GM12865 (cell line): ENCODE measurements at regions not wholly inside any gene's neighbourhood (a gene's known extent, or its start where the extent isn't known, plus 50 kb on each side); places are given as distances from the start of the nearest gene placed in this dataset.
"Not testable (repeated sequence)": the region's sequence is repeated elsewhere in the genome, so short reads cannot be mapped to it uniquely, and the experiment has no call there.

Source experiments
- DNase-seq: peaks from one replicate; pipeline ENCODE4 v3.0.0; 2010; ENCODE audit warnings: low read depth
- H3K4me3 ChIP-seq: 2 replicates; pipeline ENCODE4 v1.5.1; 2011; ENCODE audit warnings: mild to moderate bottlenecking, low read depth, low read length, control low read depth
- TF ChIP-seq, protein P1 (sequence below): IDR thresholded peaks from 2 replicates; pipeline ENCODE4 v1.5.1; 2011; ENCODE audit warnings: low read length, control low read depth, low read depth, inconsistent platforms; ENCODE audit not compliant: insufficient read depth; ENCODE audit errors: missing control alignments

DNA sequence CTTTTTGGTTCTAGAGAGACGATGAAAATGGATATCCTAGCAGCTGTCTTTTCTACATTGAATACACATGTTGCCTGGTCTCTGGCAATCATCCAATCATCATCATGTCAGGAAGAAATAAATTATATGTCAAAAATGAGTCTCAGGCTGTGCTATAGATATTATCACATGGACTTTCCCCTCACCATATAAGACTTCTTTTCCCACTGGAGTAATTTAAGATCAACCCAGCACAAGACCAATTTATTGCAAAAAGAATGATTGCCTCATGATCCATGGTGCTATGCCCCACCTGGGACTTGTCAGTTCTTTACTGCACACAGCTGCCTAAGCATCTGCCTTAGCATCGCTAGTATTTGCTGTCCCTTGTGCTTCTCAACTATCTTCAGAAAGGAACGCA, 783.7 kb upstream of the TMEFF2 start:
- DNase-seq, result no peak
- H3K4me3 ChIP-seq, result no peak overlapping the region
- TF ChIP-seq, protein P1, sequence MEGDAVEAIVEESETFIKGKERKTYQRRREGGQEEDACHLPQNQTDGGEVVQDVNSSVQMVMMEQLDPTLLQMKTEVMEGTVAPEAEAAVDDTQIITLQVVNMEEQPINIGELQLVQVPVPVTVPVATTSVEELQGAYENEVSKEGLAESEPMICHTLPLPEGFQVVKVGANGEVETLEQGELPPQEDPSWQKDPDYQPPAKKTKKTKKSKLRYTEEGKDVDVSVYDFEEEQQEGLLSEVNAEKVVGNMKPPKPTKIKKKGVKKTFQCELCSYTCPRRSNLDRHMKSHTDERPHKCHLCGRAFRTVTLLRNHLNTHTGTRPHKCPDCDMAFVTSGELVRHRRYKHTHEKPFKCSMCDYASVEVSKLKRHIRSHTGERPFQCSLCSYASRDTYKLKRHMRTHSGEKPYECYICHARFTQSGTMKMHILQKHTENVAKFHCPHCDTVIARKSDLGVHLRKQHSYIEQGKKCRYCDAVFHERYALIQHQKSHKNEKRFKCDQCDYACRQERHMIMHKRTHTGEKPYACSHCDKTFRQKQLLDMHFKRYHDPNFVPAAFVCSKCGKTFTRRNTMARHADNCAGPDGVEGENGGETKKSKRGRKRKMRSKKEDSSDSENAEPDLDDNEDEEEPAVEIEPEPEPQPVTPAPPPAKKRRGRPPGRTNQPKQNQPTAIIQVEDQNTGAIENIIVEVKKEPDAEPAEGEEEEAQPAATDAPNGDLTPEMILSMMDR, result no peak

DNA sequence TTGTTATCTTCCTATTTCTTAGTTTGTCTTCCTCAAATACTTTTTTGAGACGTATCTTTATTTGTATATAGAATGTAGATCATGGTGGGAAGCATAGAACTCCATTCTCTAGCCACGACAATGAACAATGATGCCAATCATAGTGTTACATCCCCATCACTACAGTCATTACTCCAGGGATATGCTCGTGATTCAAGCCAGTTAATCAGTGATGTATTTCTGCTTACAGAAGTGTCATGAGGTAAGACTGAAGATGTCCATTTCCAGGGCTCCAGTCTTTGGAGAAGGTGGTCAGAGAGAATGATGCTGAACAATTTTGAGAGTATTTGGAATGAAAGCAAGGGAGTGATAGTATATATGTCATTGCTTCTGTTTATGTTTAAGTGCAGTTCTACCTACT, 777.2 kb upstream of the TMEFF2 start:
- TF ChIP-seq, protein P1, result no peak
- no peak for DNase-seq
- no peak overlapping the region for H3K4me3 ChIP-seq

DNA sequence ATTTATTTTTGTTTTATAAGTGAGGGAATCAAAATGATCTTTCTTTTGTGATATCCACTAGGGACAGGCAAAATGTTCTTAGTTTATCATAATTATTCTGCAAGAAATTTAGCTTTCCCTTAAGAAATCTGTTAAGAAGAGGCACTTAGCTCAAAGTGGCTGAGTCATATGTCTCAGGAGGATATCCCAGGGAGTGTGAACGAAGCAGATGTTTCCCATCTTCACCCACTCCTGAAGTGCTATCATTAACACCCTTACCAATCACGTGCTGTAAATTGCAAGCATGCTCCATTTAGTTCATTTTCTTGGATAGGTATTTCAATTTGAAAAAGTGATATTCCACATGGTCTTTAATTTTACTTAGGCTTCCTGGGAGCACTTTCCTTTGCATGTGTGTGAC, 774.3 kb upstream of the TMEFF2 start:
- no peak for DNase-seq
- TF ChIP-seq, protein P1, result no peak
- H3K4me3 ChIP-seq, result no peak overlapping the region

DNA sequence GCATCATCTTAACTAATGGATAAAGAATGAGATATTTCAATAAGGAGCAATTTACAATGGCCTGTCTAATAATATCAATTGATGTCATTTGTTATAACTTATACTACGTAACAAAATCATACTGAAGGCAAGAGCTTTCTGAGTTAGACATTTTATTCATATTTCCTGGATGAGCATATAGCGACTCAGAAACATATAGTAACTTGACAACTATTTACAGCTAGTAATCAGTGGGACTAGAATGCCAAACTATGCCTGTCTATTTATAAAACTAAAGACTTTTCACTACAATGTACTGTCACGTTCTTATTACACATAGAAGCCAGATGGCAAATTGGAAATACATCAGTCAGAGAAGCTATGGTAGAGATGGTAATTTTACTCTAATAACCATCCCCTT, 766.2 kb upstream of the TMEFF2 start:
- H3K4me3 ChIP-seq, result no peak overlapping the region
- TF ChIP-seq, protein P1, result no peak
- DNase-seq, result no peak

DNA sequence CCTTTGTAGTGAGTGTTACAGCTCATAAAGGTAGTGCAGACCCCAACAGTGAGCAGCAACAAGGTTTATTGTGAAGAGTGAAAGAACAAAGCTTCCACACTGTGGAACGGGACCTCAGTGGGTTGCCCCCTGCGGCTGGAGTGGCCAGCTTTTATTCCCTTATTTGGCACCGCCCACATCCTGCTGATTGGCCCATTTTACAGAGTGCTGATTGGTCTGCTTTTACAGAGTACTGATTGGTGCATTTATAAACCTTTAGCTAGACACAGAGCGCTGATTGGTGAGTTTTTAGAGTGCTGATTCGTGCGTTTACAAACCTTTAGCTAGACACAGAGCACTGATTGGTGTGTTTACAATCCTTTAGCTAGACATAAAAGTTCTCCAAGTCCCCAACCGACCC, 763.9 kb upstream of the TMEFF2 start:
- not testable (repeated sequence) for H3K4me3 ChIP-seq, DNase-seq

DNA sequence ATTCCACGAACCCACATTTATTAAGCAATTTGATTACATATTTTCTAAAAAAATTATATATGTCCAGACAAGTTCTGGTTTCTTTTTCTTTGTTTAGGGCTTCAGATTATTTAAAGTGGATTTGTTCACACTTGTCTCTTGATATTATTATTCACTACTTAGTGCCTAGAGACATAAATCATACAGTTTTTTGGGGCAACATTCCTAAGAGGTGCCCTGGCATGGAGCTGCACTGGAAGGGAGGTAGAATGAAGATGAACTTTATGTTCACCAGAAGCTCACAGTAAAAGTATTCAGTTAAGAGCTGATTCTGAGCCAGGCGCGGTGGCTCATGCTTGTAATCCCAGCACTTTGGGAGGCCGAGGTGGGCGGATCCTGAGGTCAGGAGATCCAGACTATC, 762.7 kb upstream of the TMEFF2 start:
- DNase-seq, result no peak
- TF ChIP-seq, protein P1, result no peak
- H3K4me3 ChIP-seq, result no peak overlapping the region

DNA sequence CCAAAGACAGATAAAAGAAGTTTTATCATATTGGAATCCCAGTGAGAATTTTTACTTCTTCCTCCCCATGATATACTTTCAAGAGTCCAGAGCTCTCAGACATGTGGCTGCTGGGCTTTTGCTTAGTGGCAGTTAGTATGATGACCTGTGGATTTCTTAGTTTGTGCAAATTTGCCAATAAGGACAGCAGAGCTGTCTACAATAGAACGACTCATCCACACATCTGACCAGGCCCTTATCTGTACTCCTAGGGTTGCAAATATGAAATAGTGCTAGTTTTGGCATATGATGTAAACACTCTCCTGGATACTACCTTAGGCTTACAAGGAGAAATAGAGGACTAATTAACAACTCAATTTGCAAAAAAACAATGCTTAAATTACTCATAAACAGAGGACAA, 758.4 kb upstream of the TMEFF2 start:
- DNase-seq, result no peak
- TF ChIP-seq, protein P1, result no peak
- no peak overlapping the region for H3K4me3 ChIP-seq

DNA sequence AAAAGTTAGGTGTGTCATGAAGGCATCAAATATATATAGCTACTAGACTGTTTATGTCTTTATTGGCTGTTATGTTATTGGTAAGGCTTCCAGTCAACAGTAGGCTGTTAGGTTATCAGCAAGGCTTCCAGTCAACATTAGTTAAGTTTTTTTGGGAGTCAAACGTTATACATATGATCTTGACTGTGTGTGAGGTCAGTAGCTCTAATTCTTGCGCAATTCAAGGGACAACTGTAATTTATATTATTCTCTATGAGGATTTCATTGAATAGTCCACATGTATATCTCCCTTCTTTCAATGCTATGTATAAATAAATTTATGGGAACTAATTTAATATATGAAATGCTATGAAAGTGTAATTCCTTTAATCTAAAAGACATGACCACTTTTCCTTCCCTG, 757.5 kb upstream of the TMEFF2 start:
- TF ChIP-seq, protein P1, result no peak
- no peak for DNase-seq
- H3K4me3 ChIP-seq, result no peak overlapping the region
